ENCODE measurements at regions not wholly inside any gene's neighbourhood (a gene's known extent, or its start where the extent isn't known, plus 50 kb on each side); places are given as distances from the start of the nearest gene placed in this dataset.

DNA sequence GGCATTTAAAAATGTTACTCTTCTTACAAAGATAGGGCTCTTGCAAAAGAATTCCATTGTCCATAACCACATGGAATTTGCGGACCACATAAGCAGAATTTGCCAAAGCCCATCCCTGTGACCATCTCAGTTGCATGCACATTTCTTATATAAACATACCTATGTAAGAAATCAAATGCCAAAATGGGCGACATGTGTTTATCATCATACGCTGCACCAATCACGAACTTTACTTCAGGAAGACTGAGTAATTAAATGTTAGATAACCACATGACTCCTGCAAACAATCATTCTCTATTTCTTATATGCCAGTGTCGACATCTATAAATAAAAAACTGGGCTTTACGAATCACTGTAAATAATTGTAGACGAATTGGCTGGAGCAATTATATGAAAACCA, 186.1 kb upstream of the RBMS1 start:
- DNase-seq: no peak

DNA sequence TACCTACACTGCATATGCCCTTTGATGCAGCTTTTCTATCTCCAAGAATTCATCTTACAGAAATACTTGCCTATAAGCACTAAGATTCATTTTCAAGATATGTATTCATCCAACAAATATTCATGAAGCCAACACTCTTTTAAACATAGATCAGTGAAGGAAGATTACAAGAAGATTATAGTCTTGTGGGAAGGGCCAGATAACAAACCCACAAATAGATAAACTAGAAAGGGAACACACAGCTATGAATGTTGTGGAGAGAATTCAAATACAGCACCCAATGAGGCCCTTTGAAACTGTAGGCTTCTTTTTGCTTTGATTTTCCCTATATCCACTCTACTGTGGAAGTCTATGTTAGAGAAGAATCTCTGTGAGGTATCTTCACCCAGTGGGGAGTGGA, 186.7 kb upstream of the RBMS1 start:
- no peak for DNase-seq

DNA sequence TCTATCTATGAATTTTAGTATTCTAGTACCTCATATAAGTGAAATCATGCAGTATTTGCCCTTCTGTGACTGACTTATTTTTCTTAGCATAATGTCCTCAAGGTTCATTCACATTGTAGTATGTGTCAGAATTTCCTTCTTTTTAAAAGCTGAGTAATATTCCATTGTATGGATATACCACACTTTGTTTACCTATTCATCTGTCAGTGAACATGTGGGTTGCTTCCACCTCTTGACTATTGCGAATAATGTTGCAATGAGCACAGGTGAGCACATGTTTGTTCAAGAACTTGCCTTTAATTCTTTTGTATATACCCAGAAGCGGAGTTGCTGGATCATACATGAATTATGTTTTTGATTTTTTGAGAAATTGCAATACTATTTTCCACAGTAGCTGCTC, 187.4 kb upstream of the RBMS1 start:
- no peak for DNase-seq

DNA sequence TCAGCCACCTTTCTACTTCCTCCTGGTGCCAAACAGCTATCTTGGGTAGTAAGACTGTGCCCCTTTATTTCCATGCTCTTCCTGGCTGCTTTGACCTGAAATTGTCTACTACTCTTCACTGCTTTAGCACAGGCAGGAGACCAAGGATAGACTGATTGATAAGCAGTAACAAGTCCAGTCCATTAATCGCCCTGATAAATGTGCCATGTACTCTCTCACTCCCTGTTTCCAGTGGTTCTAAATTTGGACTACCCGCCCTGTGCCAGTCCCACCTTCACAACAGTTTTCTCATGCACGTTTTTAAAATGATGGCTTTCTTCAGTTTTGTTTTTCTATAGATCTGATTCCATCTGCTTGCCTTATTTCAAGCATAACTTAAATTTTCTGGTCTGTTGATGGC, 189.6 kb upstream of the RBMS1 start:
- DNase-seq: no peak

DNA sequence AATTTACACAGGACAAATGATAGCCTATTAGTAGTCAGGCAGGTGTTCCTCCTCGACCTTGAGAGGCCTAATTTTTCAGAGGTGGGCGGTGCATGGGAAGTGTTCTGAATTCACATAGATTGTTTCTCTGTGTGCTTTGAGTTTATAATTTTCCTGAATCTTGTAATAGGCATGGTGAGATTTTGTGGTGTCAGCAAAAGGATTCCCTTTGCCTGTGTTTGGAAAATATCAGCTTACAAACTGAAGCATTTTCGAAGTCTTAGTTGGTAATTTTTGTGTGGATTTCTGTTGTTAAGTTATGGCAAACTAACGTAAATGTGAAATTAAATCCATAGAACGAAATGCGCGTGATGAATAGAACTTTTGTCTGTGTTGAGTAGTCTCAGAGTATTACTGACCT, 194.0 kb upstream of the RBMS1 start:
- no peak for DNase-seq

DNA sequence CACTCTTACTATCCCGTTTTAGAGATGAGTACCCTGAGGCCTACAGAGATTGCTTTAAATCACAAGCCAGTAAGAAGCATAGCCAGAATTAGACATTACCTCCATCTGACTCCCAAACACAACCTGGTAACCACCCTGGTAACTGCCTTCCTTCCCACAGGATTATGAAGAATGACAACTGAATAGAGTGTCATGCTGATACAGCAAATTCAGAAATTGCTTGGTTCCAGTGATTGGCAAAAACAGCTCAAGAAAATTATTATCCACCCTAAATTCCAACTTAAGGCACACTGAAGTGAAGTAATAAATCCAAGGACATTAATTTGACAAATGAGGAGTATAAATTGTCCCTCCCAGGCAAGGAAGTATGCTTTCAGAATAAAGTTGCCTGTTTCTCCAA, 195.8 kb upstream of the RBMS1 start:
- no peak for DNase-seq

DNA sequence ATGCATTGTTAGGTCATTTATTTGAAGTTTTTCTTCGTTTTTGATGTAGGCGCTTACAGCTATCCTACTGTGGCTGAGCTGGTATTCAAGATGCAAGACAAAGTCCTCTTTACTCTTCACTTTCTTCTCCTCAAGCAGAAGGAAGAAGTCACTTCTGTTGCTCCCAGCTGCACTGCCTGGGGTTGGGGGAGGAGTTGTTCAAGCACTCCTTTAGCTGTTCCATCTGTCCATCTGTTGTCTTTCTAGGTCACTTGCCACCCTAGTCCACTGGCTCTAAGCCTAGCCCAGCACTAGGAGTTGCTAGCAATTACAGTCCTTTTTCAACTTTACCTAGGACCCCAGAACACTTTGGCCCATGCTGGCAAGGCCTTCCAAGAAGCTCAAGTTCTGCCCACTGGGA, 200.6 kb upstream of the RBMS1 start:
- no peak for DNase-seq

DNA sequence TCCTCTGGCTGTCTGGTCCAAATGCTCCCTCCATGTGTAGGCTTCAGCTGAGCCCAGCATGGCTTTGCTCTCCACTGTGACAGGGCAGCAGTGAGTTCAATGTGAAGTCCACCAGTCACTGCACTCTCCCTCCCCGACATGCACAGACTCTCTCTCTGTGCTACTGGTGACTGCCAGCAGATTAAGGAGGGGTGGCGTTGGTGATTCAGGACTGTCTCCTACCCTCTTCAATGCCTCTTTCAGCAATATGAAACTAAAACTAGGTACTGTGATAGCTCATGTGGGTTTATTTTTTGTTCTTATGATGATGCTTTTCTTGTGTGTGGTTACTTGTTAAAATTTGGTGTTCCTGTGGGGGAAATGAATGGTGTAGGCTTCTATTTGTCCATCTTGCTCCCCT, 201.0 kb upstream of the RBMS1 start:
- no peak for DNase-seq

DNA sequence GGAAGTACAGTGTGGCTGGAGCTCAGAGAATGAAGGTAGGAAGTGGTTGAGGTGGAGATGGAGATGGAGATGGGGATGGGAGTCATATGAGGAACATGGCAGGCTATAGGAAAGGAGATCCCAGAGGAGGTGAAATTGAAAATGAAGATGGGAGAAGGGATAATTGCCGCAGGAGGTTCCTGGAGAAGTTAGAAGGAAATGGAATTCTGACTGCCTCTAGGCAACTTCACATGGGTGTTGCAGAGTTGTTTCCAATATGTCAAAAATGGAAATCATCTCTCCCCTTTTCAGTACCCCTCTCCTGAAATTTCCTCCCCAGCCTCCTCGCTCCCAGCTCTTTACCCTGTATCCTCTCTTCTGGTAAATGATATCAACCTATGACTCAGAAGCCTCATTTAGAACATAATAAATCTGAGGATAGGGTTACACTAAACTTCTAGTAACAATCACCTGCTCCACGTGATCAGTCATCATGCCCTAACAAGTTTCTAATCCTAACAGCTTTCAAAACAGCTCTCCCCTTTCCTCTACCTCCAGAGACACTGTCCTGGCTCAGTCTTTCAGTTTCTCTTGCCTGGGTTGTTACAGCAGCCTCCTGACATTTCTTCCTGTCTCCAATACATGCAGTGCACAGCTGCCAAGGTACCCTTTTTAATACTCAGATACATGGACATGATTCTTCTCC, 201.9 kb upstream of the RBMS1 start:
- DNase-seq: no peak

DNA sequence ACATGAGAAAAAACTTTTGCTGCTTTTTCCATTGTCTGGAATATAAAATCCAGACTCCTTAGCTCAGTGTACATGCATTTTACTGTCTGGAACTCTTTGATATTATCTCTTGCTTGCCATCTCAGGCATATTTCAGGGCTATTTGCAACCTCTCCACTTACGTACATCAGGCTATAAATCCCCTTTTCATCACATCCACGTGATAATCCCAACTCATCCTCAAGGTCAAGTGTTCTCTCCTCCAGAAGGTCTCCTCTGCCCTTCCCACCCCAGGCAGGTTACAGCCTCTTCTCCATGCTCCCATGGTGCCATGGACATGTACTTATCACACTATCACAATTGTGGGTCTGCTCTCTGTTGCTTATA, 202.5 kb upstream of the RBMS1 start:
- no peak for DNase-seq

DNA sequence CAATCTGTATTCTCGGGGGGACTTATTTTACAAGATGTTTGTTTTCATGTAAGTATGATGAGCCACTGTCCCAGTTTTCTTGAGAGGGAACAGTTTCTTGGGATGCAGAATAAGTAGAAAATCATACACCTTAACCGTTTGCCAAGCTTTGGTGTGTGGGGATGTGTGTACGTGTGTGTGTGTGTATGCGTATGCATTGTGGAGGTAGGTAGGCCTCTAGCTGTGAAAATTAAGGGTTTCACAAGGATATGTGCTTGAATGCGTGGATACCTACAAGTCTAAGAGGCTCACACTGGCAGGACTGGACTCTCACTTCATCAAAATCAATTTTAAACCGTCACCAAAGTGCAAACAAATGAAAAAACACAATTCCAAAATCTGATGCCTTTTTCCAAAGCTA, 204.2 kb upstream of the RBMS1 start:
- no peak for DNase-seq

DNA sequence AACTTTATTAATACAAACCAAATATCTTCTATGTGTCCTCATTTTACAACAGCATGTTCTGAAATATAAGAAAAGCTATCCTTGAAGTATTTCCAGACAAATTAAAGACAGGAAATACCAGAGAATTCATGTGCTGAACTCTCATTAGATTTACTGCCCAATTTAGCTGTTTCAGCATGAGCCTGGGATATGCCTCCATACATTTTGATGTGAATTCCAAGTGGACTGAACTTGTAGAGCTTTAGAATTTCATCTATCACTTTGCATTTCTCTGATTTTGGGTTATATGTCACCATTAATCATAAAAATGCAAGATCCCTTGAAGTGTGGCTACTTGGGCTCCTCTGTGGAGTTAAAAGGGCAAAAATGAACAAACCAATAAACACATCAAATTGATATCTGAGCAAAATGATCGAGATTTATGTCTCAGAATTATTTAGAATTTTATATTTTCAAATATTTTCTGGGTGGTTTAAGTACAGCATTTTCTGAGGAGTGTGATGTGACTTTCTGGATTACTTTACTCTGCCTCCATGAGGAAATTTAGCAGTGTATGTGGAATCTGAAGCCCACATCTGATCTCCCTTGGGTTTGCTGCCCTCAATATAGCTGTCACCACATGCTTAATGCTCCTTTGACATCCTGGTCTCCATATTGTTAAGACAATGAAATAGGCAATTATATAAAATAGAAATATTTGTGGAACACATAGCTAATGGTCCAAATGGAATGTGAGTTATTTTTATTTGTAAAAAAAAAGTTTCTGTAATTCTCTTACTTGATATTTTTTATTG, 206.6 kb upstream of the RBMS1 start:
- no peak for DNase-seq

DNA sequence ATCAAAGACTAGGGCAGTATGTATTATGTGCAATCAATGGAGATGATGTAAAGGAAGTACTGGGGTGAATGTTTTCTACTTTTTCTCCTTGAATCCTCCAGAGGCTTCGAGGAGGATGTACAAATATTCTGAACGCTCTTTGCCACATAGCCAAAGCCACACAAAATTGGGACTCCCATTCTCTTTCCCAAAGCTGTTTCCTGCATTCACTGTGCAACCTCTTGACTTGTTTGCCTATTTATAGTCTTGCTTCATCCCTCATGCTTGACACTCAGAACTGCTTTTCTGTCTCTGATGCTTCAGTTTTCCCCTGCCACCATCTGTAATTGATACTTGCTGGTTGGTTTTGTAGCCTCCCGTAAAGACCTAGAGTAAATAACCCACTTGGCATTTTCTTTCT, 208.2 kb upstream of the RBMS1 start:
- no peak for DNase-seq

DNA sequence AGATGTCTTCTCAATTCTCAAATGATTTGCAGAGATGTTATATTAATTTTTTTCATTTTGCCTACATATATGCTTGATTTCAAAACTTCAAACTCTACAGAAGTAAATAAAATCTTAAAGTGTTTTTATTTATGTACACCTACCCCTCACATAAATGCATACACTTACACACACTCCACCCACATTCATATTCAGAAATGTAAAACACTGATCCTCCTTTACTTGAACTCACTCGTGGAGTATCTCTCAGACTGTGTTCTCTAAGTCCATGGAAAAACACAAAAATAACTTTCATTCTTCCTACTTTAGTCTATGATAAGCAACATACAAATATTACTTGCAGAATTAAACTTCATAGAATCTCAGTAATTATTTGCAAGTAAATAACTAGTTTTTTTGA, 209.1 kb upstream of the RBMS1 start:
- DNase-seq: no peak

DNA sequence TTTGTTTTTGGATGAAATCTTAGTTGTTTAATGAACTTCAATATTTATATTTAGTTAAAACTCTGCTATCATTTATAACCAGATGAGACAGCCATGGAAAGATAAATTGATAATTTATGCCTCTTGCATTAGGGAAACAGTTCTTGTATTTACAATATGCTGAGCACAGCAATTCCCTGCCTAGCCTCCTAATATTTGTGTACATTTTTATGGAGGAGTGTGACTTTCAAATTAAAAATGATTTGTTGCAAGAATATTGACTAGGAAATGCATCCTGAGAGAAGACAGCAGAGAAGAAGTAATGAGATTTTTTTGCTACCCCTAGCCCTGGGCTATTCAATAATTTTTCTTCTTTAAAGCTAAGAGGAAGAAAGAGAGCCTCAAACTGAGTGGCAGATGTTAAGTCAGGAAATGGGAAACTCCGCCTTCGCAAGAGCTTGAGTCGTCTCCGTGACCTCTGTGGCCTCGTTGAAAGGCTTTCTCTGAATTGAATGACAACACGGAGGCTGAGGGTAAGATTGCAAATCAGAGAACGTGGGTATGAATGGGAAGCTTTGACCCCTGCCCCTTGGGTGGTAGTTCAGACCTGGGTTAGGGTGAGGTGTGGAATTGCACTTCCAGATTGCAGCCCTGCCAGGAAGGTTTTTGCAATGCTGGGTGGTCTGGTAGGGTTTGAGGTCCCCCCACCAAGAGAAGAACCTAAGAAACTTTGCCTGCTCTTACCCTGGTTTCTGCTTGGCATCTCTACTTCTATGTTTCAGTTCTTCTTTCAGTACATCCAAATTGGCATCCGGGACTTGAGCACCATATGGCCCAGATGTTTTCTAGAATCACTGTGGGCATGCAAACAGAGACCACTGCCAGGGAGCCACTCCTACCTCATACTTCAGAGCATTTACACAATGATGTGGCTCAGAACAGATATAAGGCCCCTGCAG, 210.3 kb upstream of the RBMS1 start:
- DNase-seq: peak; percentile 87

DNA sequence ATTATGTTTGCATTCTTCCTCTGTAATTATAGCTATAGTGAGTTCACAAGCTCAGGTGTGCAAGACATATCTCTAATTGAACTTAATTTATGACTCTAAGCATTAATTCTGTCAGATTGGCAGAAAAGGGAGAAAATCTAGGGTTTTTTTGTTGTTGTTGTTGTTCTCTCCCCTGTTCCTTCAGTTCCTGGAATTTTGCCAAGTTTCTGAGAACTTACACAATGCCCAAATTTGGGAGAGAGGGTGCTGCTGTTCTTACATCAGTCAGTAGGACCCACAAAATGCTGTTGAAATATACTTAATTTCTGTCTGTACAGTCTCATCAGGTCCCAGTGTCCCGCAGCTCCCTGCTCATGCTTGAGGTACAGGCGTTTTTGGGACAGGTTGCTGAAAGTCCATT, 221.8 kb upstream of the RBMS1 start:
- DNase-seq: no peak

DNA sequence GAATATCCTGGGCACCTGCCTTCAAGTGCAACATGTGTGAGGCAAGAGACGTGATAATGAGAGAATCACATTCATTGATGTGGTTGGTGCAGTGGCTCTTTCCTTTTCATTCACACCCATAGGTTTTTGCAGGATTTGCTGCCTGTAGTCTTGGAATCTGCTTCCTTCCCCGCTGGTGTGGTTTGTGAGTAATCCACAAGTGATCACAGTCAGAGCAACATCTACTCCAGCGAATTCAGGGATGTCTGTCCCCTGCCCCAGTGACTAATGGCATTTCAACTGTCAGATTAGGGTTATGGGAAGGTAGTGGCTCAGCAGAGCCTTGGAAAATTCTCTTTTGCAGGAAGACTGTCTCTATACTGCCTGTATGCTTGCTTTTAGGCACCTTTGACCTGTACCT, 225.5 kb upstream of the RBMS1 start:
- DNase-seq: no peak

DNA sequence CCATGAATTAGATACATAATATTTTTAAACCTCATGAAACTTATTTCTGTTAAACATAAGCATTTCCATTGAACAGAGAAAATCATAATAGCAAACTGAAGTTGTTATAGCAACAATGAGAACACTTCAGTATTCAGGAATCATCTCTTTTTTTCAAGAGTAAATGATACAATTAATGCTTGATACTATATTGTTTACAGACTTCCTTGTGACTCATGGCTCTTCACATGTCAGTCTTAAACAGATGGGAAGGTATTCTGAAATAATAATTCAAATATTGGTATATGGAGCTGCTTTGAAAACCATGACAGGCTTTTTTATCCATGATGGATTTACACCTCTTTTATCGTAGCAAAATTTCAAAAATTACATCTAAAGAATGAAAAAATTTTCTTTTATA, 226.5 kb upstream of the RBMS1 start:
- no peak for DNase-seq

DNA sequence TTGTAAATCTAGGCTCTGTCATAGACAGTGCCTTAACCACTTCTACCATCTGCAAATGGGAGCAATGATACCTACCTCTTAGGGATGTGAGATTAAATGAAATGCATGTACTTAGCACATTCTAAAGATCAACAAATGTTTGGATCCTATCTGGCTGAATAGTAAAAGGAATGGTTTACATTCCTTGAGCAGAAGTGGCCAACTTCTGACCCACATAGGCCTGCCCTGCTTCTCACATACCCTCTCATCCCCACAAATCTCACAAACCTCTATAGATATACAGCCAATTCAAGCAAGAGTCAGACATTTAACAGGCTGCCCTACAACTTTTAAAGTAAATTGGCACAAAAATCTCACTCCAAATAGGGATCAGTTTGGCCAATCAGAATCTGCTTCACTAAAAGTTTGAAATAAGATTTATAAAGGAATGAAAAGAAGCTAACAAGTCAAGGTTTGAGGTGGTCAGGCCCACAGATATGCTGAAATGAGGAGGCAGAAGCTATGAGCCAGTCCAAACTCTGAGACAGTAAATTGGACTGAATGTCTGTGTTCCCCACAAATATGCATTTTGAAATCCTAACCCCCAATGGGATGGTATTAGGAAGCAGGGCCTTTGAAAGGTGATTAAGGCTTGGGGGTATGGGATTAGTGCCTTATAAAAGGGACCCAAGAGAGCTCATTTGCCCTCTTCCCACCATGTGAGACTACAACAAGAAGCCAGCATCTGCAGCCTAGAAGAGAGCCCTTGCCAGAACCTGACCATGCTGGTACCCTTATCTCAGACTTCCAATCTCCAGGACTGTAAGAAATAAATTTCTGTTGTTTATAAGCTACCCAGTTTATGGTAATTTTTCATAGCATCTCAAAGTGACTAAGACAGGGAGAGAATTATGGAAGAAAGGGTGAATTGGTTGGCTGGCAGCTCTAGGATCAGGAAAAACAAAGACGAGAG, 227.8 kb upstream of the RBMS1 start:
- no peak for DNase-seq

DNA sequence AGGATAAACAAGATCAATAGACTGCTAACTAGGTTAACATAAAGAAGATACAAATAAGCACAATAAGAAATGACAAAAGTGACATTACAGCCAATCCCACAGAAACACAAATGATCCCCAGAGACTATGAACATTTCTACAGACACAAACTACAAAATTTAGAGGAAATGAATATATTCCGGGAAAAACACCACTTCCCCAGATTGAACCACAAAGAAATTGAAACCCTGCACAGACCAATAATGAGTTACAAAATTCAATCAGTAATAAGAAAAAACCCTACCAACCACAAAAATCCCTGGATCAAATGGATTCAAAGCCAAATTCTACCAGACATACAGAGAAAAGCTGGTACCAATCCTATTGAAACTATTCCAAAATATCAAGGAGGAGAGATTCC, 232.4 kb upstream of the RBMS1 start:
- peak; percentile 68 for DNase-seq

DNA sequence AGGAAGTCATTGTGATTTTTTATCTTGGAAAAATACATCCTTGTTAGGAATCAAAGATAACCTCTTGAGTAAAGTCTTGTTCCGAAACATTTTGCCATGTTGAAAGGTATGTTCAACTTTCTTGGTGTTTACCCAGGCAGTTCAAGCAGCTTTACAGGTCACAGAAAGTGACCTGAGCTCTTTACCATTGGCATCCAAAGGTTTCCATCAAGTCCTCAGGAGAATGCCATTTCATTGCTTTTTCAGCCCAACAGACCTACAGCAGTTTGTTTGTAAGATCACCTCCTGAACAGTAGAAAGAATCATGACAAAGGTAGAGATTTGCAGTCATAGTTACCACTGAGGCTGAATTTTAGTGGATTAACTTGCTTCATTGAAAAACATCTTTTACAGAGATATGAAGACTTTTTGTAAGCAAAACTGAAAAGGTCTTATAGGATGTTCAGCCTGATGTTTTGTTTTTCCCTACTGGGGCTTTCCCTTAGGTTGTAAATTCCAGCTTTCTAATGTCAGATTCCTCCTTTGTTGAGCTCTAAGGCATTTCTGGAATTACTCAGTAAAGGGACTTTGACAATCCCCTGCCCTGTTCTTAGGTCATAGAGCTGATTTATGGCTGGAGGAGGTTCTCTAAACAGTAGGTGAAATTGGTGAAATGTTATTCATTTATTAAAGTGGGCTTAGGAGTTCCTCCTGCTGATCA, 236.8 kb upstream of the RBMS1 start:
- DNase-seq: no peak

DNA sequence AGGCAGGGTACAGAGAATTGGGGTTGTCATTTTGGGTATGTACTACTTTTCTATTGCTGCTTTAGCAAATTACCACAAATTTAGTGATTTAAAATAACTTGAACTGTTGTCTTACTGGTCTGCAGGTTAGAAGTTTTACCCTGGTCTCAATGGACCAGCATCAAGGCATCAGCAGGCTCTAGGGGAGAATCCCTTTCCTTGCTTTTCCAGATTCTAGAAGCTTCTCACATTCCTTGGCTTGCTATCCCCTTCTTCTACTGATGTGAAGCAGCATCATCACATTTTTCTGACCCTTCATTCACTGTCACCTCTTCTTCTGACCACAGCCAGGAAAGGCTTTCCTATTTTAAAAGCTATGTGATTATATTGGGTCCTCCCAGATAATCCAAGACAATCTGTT, 237.8 kb upstream of the RBMS1 start:
- no peak for DNase-seq

Data from suppressor macrophage treated with lipopolysaccharide for 4 hours (primary cell).